ENCODE measurements at regions not wholly inside any gene's neighbourhood (a gene's known extent, or its start where the extent isn't known, plus 50 kb on each side); places are given as distances from the start of the nearest gene placed in this dataset.
A peak's percentile ranks its signal among the peaks of the same experiment; 100 is the strongest.

DNA sequence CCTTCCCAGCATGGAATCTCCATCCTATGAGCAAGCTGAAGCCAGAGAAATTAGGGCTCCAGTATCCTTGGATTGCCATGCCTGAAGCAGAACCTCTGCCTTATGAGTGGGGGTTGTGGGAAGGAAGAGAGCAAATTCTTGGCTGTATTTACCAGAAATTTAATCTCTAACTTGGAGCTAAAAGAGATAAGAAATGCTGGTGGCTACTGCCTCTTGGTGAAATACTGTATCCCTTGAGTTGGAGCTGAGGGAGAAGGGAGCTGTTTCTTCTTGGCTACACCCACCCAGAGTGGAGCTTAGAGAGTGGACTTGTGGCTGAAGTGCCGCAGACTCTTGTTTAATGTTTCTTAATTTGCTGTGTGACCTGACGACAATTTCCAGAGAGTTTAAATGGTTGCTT lies 447.3 kb downstream of the ARHGEF28 start:
- Mint-ChIP-seq H3K36me3 (peaks cover 7% of the 10 kb centered on the region), H3K9me3 (peaks cover 9% of the 10 kb centered on the region), H3K27me3 (ENCODE audit: insufficient read depth, low read depth) (peaks cover 29% of the 10 kb centered on the region), H3K4me1 (peaks cover 48% of the 10 kb centered on the region), H3K4me3 (no peak overlapping the region), H3K27ac (no peak overlapping the region)
- no peak overlapping the region for H3K4me3 ChIP-seq
- no peak overlapping the region for H2AFZ ChIP-seq (replicated peaks)
- peaks cover 22% of the 10 kb centered on the region for H3F3A ChIP-seq (ENCODE audit: low read depth)
- no peak for TF ChIP-seq EZH2phosphoT487 (IDR thresholded peaks at IDR 0.05)
- TF ChIP-seq, protein P1, sequence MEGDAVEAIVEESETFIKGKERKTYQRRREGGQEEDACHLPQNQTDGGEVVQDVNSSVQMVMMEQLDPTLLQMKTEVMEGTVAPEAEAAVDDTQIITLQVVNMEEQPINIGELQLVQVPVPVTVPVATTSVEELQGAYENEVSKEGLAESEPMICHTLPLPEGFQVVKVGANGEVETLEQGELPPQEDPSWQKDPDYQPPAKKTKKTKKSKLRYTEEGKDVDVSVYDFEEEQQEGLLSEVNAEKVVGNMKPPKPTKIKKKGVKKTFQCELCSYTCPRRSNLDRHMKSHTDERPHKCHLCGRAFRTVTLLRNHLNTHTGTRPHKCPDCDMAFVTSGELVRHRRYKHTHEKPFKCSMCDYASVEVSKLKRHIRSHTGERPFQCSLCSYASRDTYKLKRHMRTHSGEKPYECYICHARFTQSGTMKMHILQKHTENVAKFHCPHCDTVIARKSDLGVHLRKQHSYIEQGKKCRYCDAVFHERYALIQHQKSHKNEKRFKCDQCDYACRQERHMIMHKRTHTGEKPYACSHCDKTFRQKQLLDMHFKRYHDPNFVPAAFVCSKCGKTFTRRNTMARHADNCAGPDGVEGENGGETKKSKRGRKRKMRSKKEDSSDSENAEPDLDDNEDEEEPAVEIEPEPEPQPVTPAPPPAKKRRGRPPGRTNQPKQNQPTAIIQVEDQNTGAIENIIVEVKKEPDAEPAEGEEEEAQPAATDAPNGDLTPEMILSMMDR (IDR thresholded peaks at IDR 0.05), result no peak
- no peak for TF ChIP-seq EZH2 (IDR thresholded peaks at IDR 0.05)
- no peak overlapping the region for H3K27ac ChIP-seq
- no peak overlapping the region for H3K9ac ChIP-seq
- no peaks in the 10 kb centered on the region for H4K20me1 ChIP-seq (ENCODE audit: low read depth)
- H3K36me3 ChIP-seq, result no peaks in the 10 kb centered on the region
- no peaks in the 10 kb centered on the region for H3K79me2 ChIP-seq (ENCODE audit: low read depth)
- H3K4me2 ChIP-seq, result no peak overlapping the region
- peaks cover 33% of the 10 kb centered on the region for H3K4me1 ChIP-seq
- H3K27me3 ChIP-seq, result no peaks in the 10 kb centered on the region
- no peaks in the 10 kb centered on the region for H3K9me3 ChIP-seq (ENCODE audit: low read depth)
- DNase-seq (ENCODE audit: low spot score), result no peak

DNA sequence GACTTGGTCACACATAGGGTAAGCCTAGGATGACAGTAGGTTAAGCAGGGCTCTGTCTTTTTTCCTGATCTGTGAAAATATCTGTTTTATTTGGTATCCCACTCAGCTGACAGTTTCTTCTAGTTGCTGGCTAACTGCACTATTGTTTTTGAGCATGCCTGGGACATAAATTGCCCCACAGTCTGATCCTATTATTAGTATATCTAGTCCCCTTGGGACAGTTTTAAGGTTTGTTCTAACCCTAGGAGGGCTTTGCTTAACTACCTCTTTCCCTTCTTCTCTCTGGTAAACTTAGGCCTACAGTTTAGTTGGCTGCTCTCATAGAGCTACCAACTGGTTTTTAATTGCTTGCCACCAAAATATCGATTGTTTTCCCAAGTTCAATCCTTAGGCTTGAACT lies 446.6 kb downstream of the ARHGEF28 start:
- Histone ChIP-seq H4K20me1 (ENCODE audit: low read depth) (no peaks in the 10 kb centered on the region), H3K79me2 (ENCODE audit: low read depth) (no peaks in the 10 kb centered on the region), H3K27ac (peak overlapping the region; percentile 40), H3K36me3 (no peaks in the 10 kb centered on the region), H3K9ac (no peak overlapping the region), H3K4me3 (no peak overlapping the region), H3K4me1 (peaks cover 33% of the 10 kb centered on the region), H3F3A (ENCODE audit: low read depth) (peaks cover 22% of the 10 kb centered on the region), H3K4me2 (no peak overlapping the region), H3K27me3 (no peaks in the 10 kb centered on the region), H2AFZ (replicated peaks) (no peak overlapping the region), H3K9me3 (ENCODE audit: low read depth) (no peaks in the 10 kb centered on the region)
- Mint-ChIP-seq H3K27ac (no peak overlapping the region), H3K27me3 (ENCODE audit: insufficient read depth, low read depth) (peaks cover 23% of the 10 kb centered on the region), H3K36me3 (peaks cover 3% of the 10 kb centered on the region), H3K4me3 (no peak overlapping the region), H3K9me3 (peaks cover 6% of the 10 kb centered on the region), H3K4me1 (peaks cover 44% of the 10 kb centered on the region)
- DNase-seq (ENCODE audit: low spot score), result no peak
- TF ChIP-seq, protein P1 (IDR thresholded peaks at IDR 0.05), result no peak
- no peak for TF ChIP-seq EZH2phosphoT487 (IDR thresholded peaks at IDR 0.05)
- no peak for TF ChIP-seq EZH2 (IDR thresholded peaks at IDR 0.05)

DNA sequence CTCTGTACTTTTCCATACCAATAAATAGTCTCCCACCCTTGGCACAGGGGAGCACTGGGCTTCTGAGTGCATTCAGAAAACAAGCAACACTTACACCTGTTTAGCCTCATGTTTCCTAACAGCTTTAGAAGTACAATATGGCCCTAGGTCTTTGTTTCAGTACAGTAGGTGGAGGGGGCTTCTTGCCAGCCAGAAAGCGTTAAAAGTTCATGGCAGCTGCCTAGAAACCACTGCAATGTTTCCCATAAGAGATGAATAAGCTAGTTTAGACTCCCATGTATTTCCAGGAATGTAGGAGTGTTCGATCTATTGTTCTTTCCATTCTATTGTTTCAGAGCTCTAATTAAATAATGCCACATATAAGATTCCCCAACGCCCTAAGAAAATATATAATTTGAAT lies 444.8 kb downstream of the ARHGEF28 start:
- no peaks in the 10 kb centered on the region for H4K20me1 ChIP-seq (ENCODE audit: low read depth)
- no peak overlapping the region for H3K4me2 ChIP-seq
- no peak overlapping the region for H2AFZ ChIP-seq (replicated peaks)
- peaks cover 4% of the 10 kb centered on the region for H3K9me3 Mint-ChIP-seq
- H3K79me2 ChIP-seq (ENCODE audit: low read depth), result no peaks in the 10 kb centered on the region
- H3K4me1 Mint-ChIP-seq, result peaks cover 27% of the 10 kb centered on the region
- H3K4me1 ChIP-seq, result peaks cover 23% of the 10 kb centered on the region
- no peak overlapping the region for H3K4me3 Mint-ChIP-seq
- H3K9ac ChIP-seq, result no peak overlapping the region
- H3K27me3 ChIP-seq, result no peaks in the 10 kb centered on the region
- DNase-seq (ENCODE audit: low spot score), result no peak
- H3K9me3 ChIP-seq (ENCODE audit: low read depth), result no peaks in the 10 kb centered on the region
- no peak overlapping the region for H3K27ac ChIP-seq
- peaks cover 14% of the 10 kb centered on the region for H3K27me3 Mint-ChIP-seq (ENCODE audit: insufficient read depth, low read depth)
- H3K36me3 ChIP-seq, result no peaks in the 10 kb centered on the region
- no peak overlapping the region for H3K27ac Mint-ChIP-seq
- H3F3A ChIP-seq (ENCODE audit: low read depth), result peaks cover 11% of the 10 kb centered on the region
- H3K4me3 ChIP-seq, result no peak overlapping the region
- TF ChIP-seq, protein P1 (IDR thresholded peaks at IDR 0.05), result no peak
- no peak for TF ChIP-seq EZH2 (IDR thresholded peaks at IDR 0.05)
- no peak for TF ChIP-seq EZH2phosphoT487 (IDR thresholded peaks at IDR 0.05)
- H3K36me3 Mint-ChIP-seq, result no peaks in the 10 kb centered on the region
